ENCODE measurements at regions not wholly inside any gene's neighbourhood (a gene's known extent, or its start where the extent isn't known, plus 50 kb on each side); places are given as distances from the start of the nearest gene placed in this dataset.
"Not testable (repeated sequence)": the region's sequence is repeated elsewhere in the genome, so short reads cannot be mapped to it uniquely, and the experiment has no call there.

GRCh38 chr12:79995385-79996084 is 60.6 kb upstream of the PPP1R12A start:
- DNase-seq (ENCODE audit: low spot score); ATAC-seq; intact Hi-C loops (cut with DNase I): not testable (repeated sequence)

GRCh38 chr12:79993106-79993862 is 58.4 kb upstream of the PPP1R12A start:
- DNase-seq (ENCODE audit: low spot score) (no peak), ATAC-seq (no peak)
- intact Hi-C loops (cut with DNase I), result no loop called here

- ATAC-seq (no peak), DNase-seq (ENCODE audit: low spot score) (no peak)
- intact Hi-C loops (cut with DNase I), result no loop called here
These were observed 56.7 kb upstream of the PPP1R12A start for GRCh38 chr12:79991586-79991985.

- intact Hi-C loops (cut with DNase I); ATAC-seq; DNase-seq (ENCODE audit: low spot score): not testable (repeated sequence)
These were observed 55.8 kb upstream of the PPP1R12A start for GRCh38 chr12:79990509-79991338.

GRCh38 chr12:79988368-79988767 is 53.5 kb upstream of the PPP1R12A start:
- intact Hi-C loops (cut with DNase I), result no loop called here
- ATAC-seq (no peak), DNase-seq (ENCODE audit: low spot score) (no peak)

GRCh38 chr12:79987731-79988130 is 52.8 kb upstream of the PPP1R12A start:
- no peak for ATAC-seq
- no peak for DNase-seq (ENCODE audit: low spot score)
- intact Hi-C loops (cut with DNase I), result no loop called here
